HFFc6 (cell line): ENCODE measurements at regions not wholly inside any gene's neighbourhood (a gene's known extent, or its start where the extent isn't known, plus 50 kb on each side); places are given as distances from the start of the nearest gene placed in this dataset.
"Not testable (repeated sequence)": the region's sequence is repeated elsewhere in the genome, so short reads cannot be mapped to it uniquely, and the experiment has no call there.

Experiments used
- DNase-seq: peaks from one replicate; pipeline ENCODE4 v3.0.0-alpha.2; 2018
- H3K27ac Mint-ChIP-seq: 2 replicates; pipeline ENCODE4 v1.8.0; 2020; ENCODE audit warnings: mild to moderate bottlenecking, mixed read lengths
- H3K27me3 Mint-ChIP-seq: 2 replicates; pipeline ENCODE4 v1.8.0; 2021; ENCODE audit warnings: mild to moderate bottlenecking, moderate library complexity, mixed read lengths; ENCODE audit not compliant: insufficient read depth
- H3K36me3 Mint-ChIP-seq: 2 replicates; pipeline ENCODE4 v1.8.0; 2021; ENCODE audit warnings: low read depth, mixed read lengths
- H3K4me1 Mint-ChIP-seq: 2 replicates; pipeline ENCODE4 v1.8.0; 2020; ENCODE audit warnings: low read depth, mixed read lengths
- H3K4me3 Mint-ChIP-seq: 2 replicates; pipeline ENCODE4 v1.8.0; 2020; ENCODE audit warnings: mild to moderate bottlenecking, moderate library complexity, mixed read lengths
- H3K9me3 Mint-ChIP-seq: 2 replicates; pipeline ENCODE4 v1.8.0; 2020; ENCODE audit warnings: mild to moderate bottlenecking, mixed read lengths

- H3K9me3 Mint-ChIP-seq = not testable (repeated sequence)
Observed at GRCh38 chr2:87415586-87416265, 332.2 kb upstream of the PLGLB2 start.

GRCh38 chr2:87416266-87416592 lies 331.7 kb upstream of the PLGLB2 start:
- not testable (repeated sequence) for H3K36me3 Mint-ChIP-seq, DNase-seq, H3K4me3 Mint-ChIP-seq, H3K9me3 Mint-ChIP-seq, H3K27ac Mint-ChIP-seq, H3K27me3 Mint-ChIP-seq, H3K4me1 Mint-ChIP-seq

More at GRCh38 chr2:87415586-87416265, 332.2 kb upstream of the PLGLB2 start:
- not testable (repeated sequence) for H3K36me3 Mint-ChIP-seq, DNase-seq, H3K4me3 Mint-ChIP-seq, H3K4me1 Mint-ChIP-seq, H3K27ac Mint-ChIP-seq, H3K27me3 Mint-ChIP-seq

- DNase-seq, H3K9me3 Mint-ChIP-seq, H3K27me3 Mint-ChIP-seq, H3K4me3 Mint-ChIP-seq, H3K4me1 Mint-ChIP-seq, H3K27ac Mint-ChIP-seq, H3K36me3 Mint-ChIP-seq: not testable (repeated sequence)
Observed at GRCh38 chr2:87417147-87417546, 330.7 kb upstream of the PLGLB2 start.

- not testable (repeated sequence) for H3K4me1 Mint-ChIP-seq, H3K27ac Mint-ChIP-seq, H3K27me3 Mint-ChIP-seq, H3K9me3 Mint-ChIP-seq, DNase-seq, H3K36me3 Mint-ChIP-seq, H3K4me3 Mint-ChIP-seq
Observed at GRCh38 chr2:87417742-87418567, 329.9 kb upstream of the PLGLB2 start.

GRCh38 chr2:87418823-87419822 lies 328.8 kb upstream of the PLGLB2 start:
- H3K9me3 Mint-ChIP-seq, H3K4me1 Mint-ChIP-seq, H3K27ac Mint-ChIP-seq, DNase-seq, H3K36me3 Mint-ChIP-seq, H3K27me3 Mint-ChIP-seq, H3K4me3 Mint-ChIP-seq: not testable (repeated sequence)

GRCh38 chr2:87419980-87420379 lies 327.9 kb upstream of the PLGLB2 start:
- not testable (repeated sequence) for H3K4me3 Mint-ChIP-seq, H3K27ac Mint-ChIP-seq, H3K36me3 Mint-ChIP-seq, H3K27me3 Mint-ChIP-seq, DNase-seq, H3K4me1 Mint-ChIP-seq, H3K9me3 Mint-ChIP-seq

GRCh38 chr2:87420954-87421353 lies 326.9 kb upstream of the PLGLB2 start:
- not testable (repeated sequence) for H3K27ac Mint-ChIP-seq, H3K9me3 Mint-ChIP-seq, DNase-seq, H3K36me3 Mint-ChIP-seq, H3K4me1 Mint-ChIP-seq, H3K4me3 Mint-ChIP-seq, H3K27me3 Mint-ChIP-seq

GRCh38 chr2:87423796-87424762 lies 323.8 kb upstream of the PLGLB2 start:
- not testable (repeated sequence) for H3K27me3 Mint-ChIP-seq, H3K27ac Mint-ChIP-seq, H3K36me3 Mint-ChIP-seq, H3K4me1 Mint-ChIP-seq, DNase-seq, H3K4me3 Mint-ChIP-seq, H3K9me3 Mint-ChIP-seq

GRCh38 chr2:87424763-87425154 lies 323.1 kb upstream of the PLGLB2 start:
- not testable (repeated sequence) for H3K9me3 Mint-ChIP-seq, DNase-seq, H3K4me3 Mint-ChIP-seq, H3K27me3 Mint-ChIP-seq, H3K4me1 Mint-ChIP-seq, H3K36me3 Mint-ChIP-seq, H3K27ac Mint-ChIP-seq

GRCh38 chr2:87425191-87425590 lies 322.7 kb upstream of the PLGLB2 start:
- not testable (repeated sequence) for DNase-seq, H3K9me3 Mint-ChIP-seq, H3K4me1 Mint-ChIP-seq, H3K27ac Mint-ChIP-seq, H3K4me3 Mint-ChIP-seq, H3K27me3 Mint-ChIP-seq, H3K36me3 Mint-ChIP-seq

- not testable (repeated sequence) for DNase-seq, H3K4me1 Mint-ChIP-seq, H3K27me3 Mint-ChIP-seq, H3K27ac Mint-ChIP-seq, H3K4me3 Mint-ChIP-seq, H3K9me3 Mint-ChIP-seq, H3K36me3 Mint-ChIP-seq
Observed at GRCh38 chr2:87425717-87426116, 322.2 kb upstream of the PLGLB2 start.

GRCh38 chr2:87428452-87429130 lies 319.3 kb upstream of the PLGLB2 start:
- H3K4me3 Mint-ChIP-seq, H3K36me3 Mint-ChIP-seq, DNase-seq, H3K4me1 Mint-ChIP-seq, H3K27me3 Mint-ChIP-seq, H3K9me3 Mint-ChIP-seq, H3K27ac Mint-ChIP-seq: not testable (repeated sequence)
